ENCODE measurements at regions not wholly inside any gene's neighbourhood (a gene's known extent, or its start where the extent isn't known, plus 50 kb on each side); places are given as distances from the start of the nearest gene placed in this dataset.

GRCh38 chr11:76271068-76271467, 64.8 kb upstream of the WNT11 start:
- H3K4ac ChIP-seq (ENCODE audit: low read depth, low read length): no peak overlapping the region
- H3T11ph ChIP-seq (ENCODE audit: low read length): no peak overlapping the region
- TF ChIP-seq, protein P1, sequence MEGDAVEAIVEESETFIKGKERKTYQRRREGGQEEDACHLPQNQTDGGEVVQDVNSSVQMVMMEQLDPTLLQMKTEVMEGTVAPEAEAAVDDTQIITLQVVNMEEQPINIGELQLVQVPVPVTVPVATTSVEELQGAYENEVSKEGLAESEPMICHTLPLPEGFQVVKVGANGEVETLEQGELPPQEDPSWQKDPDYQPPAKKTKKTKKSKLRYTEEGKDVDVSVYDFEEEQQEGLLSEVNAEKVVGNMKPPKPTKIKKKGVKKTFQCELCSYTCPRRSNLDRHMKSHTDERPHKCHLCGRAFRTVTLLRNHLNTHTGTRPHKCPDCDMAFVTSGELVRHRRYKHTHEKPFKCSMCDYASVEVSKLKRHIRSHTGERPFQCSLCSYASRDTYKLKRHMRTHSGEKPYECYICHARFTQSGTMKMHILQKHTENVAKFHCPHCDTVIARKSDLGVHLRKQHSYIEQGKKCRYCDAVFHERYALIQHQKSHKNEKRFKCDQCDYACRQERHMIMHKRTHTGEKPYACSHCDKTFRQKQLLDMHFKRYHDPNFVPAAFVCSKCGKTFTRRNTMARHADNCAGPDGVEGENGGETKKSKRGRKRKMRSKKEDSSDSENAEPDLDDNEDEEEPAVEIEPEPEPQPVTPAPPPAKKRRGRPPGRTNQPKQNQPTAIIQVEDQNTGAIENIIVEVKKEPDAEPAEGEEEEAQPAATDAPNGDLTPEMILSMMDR (conservative IDR thresholded peaks at IDR 0.05): no peak
- no peak overlapping the region for H3K18ac ChIP-seq (ENCODE audit: insufficient read length, low read depth, low read length)
- no peak overlapping the region for H2BK20ac ChIP-seq (ENCODE audit: low read depth, low read length, poor library complexity, severe bottlenecking)
- no peak overlapping the region for H4K5ac ChIP-seq (ENCODE audit: insufficient read length, low read depth, low read length)
- no CpG with 5 or more reads among the region's 9 CpGs for WGBS (ENCODE audit: extremely low coverage, insufficient read length, low lambda C conversion rate)
- H3K23me2 ChIP-seq (ENCODE audit: insufficient read length, low read depth, low read length, poor library complexity, severe bottlenecking): no peaks in the 10 kb centered on the region
- H2BK5ac ChIP-seq (ENCODE audit: insufficient read length, low read length): no peak overlapping the region
- Mint-ChIP-seq H3K9me3 (peaks cover 3 to 12% of the 10 kb centered on the region in 2 experiments; a peak in 3 of 5 replicates), H3K27me3 (ENCODE audit: low read depth) (peaks cover 20% of the 10 kb centered on the region), H3K36me3 (ENCODE audit: insufficient read depth in 1 of 3, low read depth in 3 of 3) (peaks cover 0 to 6% (median 0%) of the 10 kb centered on the region in 3 experiments; a peak in 3 of 7 replicates), H3K27ac (no peak overlapping the region), H3K4me1 (no peaks in the 10 kb centered on the region), H3K4me3 (no peak overlapping the region)
- no peak overlapping the region for H3K9ac ChIP-seq (ENCODE audit: extremely low read depth, insufficient read length, low read length)
- H3K9me3 ChIP-seq (ENCODE audit: control insufficient read depth, low read depth, low read length): peaks cover 7% of the 10 kb centered on the region
- no peaks in the 10 kb centered on the region for H3K27me3 ChIP-seq (ENCODE audit: insufficient read depth, low read length)
- no peaks in the 10 kb centered on the region for H3K79me2 ChIP-seq (ENCODE audit: insufficient read depth, low read length)
- no peaks in the 10 kb centered on the region for H3K4me1 ChIP-seq (ENCODE audit: insufficient read depth, low read length)
- no peak overlapping the region for H4K8ac ChIP-seq (replicated peaks; ENCODE audit: insufficient read length, low read depth, low read length)
- no peak overlapping the region for H3K4me2 ChIP-seq (ENCODE audit: insufficient read depth, insufficient read length, low read length)
- no peak overlapping the region for H3K23ac ChIP-seq (ENCODE audit: insufficient read length, low read depth, low read length)
- H2AK5ac ChIP-seq (ENCODE audit: insufficient read length, low read length): no peak overlapping the region
- no peak overlapping the region for H2AFZ ChIP-seq (ENCODE audit: low read length)
- no peak overlapping the region for H4K91ac ChIP-seq (ENCODE audit: insufficient read length, low read depth, low read length)
- H2BK12ac ChIP-seq (ENCODE audit: insufficient read length, low read depth, low read length): no peak overlapping the region
- no peak overlapping the region for H3K56ac ChIP-seq (ENCODE audit: insufficient read length, low read depth, low read length)
- no peak overlapping the region for H2BK15ac ChIP-seq (ENCODE audit: low read depth, low read length)
- H3K14ac ChIP-seq (ENCODE audit: insufficient read depth, low read length): no peak overlapping the region
- H4K20me1 ChIP-seq (ENCODE audit: control insufficient read depth, insufficient read depth, insufficient read length): no peaks in the 10 kb centered on the region
- no peak overlapping the region for H2BK120ac ChIP-seq (ENCODE audit: low read depth, low read length, poor library complexity, severe bottlenecking)
- no peaks in the 10 kb centered on the region for H3K79me1 ChIP-seq (ENCODE audit: insufficient read depth, low read depth, low read length, poor library complexity, severe bottlenecking)
- H3K27ac ChIP-seq (ENCODE audit: insufficient read length, low read depth, low read length): no peak overlapping the region
- no peak for DNase-seq

Data from H9 (cell line).